GM18520 (cell line): ENCODE measurements at regions not wholly inside any gene's neighbourhood (a gene's known extent, or its start where the extent isn't known, plus 50 kb on each side); places are given as distances from the start of the nearest gene placed in this dataset.
A peak's percentile ranks its signal among the peaks of the same experiment; 100 is the strongest.

Source experiments
- ATAC-seq: cut with Tn5 transposase; IDR thresholded peaks from one replicate; pipeline ENCODE4 v1.9.1; 2021; ENCODE audit not compliant: unreplicated experiment

GRCh38 chr14:73782623-73783022 is 68.4 kb upstream of the PNMA1 start:
- ATAC-seq: no peak

- ATAC-seq: no peak
Observed at GRCh38 chr14:73780896-73781295, 66.7 kb upstream of the PNMA1 start.

- ATAC-seq: no peak
Observed at GRCh38 chr14:73780391-73780790, 66.2 kb upstream of the PNMA1 start.

GRCh38 chr14:73778736-73779135 is 64.6 kb upstream of the PNMA1 start:
- no peak for ATAC-seq

- no peak for ATAC-seq
Observed at GRCh38 chr14:73777420-73777819, 63.2 kb upstream of the PNMA1 start.

DNA sequence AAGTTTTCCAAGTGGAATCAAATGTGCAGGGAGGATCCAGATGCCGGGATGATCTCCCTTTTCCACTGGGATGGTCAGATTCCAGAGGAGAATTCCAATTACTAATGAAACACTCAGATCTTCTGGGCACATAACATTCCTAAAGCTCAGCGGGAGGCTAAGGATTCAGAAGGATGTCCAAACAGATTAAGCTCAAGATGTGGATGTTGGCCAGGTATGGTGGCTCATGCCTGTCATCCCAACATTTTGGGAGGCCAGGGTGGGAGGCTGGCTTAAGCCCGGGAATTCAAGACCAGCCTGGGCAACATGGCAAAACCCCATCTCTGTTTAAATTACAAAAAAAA is 62.0 kb upstream of the PNMA1 start:
- no peak for ATAC-seq

DNA sequence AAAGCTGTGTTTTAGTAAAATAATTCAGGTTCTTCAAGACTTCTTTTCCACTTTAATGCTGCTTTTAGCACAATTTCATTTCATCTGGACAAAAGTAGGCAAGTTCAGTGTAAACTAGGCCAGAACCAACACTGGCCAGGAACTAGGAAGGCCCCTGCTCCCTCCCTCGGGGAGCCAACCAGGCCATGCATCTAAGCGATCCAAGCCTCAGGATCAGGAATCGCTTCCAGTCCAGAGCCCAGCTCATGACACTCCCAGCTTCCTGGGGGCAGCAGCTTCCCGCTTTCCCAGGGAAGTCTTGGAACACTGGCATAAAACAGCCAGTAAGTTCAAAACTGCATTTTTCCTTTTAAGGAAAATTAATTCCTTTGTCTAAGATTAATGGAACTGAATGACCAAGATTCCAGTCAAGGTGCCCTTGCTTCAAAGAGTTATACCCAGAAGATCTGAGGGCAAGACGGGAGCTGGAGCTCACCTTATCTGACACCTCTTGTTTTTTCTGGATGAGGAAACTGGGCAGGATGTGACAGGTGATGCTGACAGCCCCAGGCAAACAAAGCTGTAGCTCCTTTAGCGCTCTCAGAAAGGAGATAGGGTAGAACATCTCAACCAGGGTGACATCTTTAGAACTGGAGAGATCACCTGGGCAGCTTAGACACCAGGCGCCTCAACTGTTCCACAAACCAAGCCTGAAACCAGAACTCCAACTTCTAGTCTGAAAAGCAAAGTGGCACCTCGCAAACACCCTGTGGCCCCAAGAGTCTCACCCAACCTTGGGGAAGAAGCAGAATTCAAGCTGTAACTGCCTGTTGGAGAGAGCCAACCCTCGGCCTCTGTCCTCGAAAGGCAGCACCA is 61.4 kb upstream of the PNMA1 start:
- ATAC-seq: no peak

DNA sequence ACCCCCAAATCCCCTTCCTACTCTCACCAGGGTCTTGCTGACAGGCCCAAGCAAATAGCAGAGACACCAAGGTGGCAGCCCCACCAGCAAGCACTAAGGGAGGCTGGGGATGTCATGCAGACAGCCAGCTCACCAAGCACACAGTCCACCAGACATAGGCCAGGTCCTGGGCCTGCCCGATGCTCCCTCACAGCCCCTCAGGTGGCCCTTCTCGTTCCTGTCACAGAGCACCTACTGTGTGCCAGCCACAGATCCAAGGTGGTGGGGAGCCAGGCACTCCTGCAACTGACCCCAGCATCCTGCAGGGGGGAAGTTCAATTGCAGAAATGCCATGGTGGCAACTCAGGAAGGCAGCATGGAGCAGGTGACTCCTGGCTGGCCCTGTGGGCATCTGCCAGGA is 60.5 kb upstream of the PNMA1 start:
- ATAC-seq: no peak

DNA sequence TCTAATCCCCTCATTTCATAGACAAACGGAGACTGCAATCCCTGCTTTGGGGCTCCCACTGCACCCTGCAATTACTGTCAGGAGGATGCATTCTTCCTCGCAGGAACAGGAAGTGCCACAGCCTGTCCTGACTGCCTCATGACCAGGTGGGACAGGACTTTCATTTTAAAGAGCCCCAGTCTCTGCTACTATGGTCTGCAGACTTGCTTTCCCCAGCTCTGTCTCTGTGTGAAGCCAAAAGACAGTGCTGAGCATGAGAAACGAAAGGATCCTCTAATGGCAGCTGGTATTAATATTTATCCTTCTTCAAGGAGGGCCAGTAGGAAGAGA is 60.0 kb upstream of the PNMA1 start:
- no peak for ATAC-seq

DNA sequence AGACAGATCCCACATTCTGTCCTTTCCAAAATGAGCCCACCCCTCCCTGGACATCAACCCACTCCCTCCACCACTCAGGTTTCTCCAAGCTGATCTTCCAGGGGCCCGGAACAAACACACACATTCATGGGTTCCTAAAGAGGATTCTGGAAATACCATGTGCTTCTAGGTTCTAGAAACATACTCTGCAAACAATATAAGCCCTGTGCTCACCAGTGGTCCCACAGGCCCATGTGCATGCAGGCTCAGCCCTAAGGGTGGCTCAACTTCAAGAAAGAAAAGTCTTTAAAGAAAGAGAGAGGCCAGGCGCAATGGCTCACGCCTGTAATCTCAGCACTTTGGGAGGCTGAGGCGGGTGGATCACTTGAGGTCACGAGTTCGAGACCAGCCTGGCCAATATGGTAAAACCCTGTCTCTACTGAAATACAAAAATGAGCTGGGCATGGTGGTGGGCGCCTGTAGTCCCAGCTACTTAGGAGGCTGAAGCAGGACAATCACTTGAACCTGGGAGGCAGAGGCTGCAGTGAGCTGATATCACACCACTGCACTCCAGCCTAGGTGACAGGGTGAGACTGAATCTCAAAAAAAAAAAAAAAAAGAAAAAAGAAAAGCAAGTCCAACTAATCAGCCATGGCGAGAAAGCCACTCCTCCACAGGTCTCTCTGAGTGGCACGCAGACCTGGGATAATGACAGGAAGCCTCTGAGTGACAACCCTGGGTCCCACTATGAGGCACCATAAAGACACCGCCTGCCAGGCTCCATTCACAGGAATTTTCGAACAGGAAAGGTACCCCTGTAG is 59.5 kb upstream of the PNMA1 start:
- ATAC-seq: no peak

DNA sequence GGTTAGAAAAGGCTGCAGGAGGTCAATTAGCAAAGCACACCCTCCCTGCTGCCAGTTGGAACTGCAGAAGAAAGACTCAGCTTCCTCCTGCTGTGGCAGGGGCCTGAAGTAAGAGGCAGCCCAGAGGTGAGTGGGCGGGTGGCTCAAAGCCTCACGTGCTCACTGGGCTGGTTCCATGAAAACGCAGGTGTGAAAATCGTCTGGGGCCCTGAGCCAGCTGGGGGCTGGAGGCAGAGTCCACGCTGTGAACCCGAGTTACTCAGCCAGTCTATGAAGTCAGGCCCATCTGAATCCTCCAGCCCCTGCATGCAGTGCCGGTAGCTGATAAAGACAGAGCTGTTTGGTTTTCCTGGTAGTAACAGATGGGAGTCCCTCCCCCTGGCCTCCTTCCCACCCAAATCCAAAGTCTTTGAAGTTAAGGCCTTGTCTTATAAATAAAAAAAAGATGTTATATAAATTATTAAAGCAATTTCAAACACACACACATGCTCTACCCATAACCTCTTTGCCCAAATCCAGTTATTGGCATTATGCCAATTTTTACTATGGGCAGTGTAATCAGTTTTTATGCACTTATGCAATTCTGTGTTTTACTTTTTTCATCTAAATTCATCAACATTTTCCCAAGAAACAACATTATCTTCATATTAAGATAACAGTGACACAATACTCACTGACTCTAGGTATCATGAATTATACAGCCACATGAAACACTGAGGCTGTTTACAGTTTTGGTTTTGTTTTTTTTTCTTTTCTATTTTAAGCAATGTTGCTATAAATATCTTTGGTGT is 57.9 kb upstream of the PNMA1 start:
- ATAC-seq: peak; percentile 38

DNA sequence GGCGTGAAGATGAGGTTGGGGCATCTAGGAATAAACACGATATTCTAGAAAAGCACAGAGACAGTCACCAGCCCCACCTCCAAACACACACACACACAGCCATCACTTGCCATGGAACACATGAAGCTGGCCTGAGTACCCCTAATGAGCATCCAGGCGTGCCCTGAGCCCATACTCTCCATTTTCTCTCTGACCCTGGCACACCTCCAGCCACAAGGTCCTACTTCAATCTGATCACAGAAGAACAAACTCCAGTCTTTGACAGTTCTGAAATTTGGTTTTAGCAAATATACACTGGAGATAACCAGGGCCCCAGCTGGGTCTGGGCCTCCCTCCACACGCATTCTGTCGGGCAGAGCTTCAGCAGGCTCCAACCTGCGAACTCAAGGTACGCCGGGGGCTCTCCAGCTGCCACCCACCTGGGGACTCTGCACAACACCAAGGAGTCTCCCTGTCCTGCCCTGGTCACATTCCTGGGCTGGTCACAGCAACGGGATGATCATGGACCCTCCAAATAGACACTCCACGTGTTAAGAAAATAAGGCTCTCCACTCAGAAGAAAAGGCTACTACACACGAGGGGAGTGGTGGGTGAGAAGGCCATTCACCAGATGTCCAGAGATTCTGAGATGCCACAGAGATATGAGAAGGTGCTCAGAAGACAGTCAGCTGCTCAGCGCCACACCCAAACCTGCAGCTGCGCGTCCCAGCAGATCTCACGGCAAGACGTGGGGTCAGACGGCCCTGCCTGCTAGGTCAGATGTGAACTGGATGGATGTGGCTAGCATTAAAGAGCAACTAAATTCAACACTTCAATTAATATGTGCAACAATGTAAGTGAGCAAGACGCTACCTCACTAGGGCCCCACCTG is 57.0 kb upstream of the PNMA1 start:
- ATAC-seq: peak; percentile 2

DNA sequence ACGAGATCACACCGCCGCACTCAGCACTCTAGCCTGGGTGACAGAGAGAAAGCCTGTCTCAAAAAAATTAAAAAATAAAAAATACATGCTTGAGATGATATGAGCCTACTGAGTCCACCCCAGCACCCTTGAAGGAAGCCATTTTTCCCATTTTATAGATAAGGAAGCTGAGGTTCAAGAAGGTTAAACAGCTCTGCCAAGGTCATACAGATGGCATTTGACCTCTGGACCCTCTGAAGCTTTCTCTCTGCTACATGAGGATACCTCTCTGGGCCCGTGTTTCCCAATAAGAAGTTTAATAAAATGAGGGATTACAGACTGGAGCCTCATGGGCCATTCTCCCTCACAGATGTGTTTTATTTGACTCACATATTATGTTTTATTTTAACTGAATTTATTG is 53.9 kb upstream of the PNMA1 start:
- ATAC-seq: no peak

DNA sequence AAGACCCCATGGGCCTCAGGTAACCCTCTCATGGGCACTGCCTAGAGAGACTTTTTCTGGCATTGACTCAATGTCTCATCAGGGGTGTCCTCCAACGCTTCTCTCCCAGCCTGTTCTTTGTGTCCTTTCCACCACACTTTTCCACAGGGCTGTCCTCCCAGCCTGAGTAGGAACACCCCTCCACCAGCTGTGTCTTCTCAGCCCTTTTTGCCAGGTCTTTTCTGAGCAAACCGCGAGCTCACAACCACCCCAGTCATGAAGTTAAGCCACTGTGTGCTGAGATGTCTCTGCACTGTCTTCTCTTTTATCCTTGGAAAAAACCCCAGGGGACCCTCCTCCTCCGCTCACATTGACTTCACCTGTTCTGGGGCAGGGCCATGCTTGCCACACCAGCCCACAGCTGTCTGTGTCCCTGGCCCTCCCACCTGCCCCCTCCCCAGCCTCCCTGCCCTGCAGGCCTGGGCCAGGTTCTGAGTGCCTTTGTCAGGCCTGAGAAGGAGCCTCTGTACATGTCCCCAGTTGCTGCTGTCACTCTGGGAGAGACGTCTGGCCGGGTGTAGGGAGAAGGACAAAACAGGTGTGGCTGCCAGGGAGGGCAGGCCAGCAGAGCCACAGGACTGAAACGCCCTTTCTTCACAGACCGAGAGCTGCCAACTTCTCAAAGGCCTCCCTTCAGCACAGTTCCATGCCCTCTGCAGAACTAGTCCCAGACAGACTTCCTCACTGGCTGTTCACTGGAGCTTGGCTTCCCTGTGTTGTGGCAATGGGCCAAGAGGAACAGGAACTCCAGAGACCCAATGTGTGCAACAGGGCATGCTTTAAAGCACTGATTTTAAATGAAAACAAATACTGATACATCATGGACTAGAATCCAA is 50.5 kb upstream of the PNMA1 start:
- ATAC-seq: no peak
